Muscle of back (tissue), 3 donors: ENCODE measurements at regions not wholly inside any gene's neighbourhood (a gene's known extent, or its start where the extent isn't known, plus 50 kb on each side); places are given as distances from the start of the nearest gene placed in this dataset.
"Not testable (repeated sequence)": the region's sequence is repeated elsewhere in the genome, so short reads cannot be mapped to it uniquely, and the experiment has no call there.

Experiments
- DNase-seq, 3 donors: peaks; one replicate each; pipeline versions ENCODE4 v3.0.0 to v3.0.0-alpha.2; 2013

DNA sequence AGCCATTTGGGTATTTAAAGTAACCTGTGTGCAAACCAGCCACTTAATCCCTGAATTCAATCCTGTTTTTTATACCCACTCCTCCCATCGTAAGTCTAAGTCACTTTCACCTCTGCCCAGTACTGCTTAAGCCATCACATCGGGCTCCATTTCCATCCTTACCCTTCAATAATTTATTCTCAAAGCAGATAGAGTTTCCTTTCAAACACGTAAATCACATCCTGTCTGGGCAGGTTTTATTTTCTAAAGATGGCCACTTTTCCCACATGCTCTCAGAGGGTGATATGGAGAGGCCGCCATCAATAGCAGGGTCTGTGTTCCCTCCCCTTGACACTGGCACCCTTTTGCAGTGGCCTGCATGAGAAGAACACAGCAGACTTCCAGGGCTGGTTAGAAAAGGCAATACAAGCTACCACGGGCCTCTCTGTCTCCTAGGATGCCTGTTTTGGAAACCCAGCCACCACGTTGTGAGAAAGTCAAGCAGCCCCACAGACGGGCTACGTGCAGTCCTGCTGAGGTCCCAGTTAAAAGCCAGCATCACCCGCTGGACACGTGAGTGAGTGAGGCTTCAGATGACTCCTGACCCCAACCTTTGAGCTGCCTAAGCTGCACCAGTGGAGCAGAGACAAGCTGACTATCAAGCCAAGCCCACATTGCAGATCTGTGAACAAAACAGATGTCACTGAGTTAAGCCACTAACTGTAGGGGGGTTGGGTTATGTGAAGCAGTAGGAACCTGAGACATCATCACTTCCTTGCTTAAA lies 241.8 kb upstream of the SLCO3A1 start:
- no peak for DNase-seq

DNA sequence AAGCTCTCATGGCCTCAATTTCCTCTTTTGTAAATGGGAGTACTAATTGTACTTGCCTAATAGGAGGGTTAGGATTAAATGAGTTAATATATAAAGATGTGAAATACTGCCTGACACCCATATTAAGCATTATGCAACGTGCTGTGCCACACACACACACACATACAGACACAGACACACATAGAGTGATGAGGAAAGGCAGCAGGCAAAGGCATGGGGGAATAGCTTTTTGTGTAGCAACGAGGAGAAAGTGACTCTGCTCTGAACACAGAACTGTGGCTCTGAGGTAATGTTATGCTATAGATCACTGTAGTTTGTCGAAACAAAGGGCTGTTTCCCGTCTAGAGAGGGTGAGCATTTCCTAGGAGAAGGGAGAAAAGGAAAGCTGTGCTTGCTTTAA lies 233.3 kb upstream of the SLCO3A1 start:
- DNase-seq, result no peak

DNA sequence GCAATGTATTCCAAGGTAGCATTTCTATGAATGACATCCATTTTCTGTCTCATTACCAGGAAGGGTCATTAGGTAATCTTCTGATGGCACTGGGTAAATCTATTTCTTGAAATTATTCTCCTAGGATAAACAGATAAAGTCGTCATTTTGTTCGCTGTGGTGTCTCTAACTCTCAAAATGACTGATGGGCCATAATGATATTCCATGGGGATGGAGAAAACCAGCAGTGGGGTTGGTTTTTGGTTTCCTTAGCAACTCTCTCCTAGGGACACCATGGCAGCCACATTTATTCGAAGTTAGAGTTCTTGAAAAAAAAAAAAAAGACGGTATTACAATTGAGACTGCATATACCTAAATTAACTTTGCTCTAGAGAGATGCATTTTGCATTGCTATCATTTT lies 231.3 kb upstream of the SLCO3A1 start:
- no peak for DNase-seq

DNA sequence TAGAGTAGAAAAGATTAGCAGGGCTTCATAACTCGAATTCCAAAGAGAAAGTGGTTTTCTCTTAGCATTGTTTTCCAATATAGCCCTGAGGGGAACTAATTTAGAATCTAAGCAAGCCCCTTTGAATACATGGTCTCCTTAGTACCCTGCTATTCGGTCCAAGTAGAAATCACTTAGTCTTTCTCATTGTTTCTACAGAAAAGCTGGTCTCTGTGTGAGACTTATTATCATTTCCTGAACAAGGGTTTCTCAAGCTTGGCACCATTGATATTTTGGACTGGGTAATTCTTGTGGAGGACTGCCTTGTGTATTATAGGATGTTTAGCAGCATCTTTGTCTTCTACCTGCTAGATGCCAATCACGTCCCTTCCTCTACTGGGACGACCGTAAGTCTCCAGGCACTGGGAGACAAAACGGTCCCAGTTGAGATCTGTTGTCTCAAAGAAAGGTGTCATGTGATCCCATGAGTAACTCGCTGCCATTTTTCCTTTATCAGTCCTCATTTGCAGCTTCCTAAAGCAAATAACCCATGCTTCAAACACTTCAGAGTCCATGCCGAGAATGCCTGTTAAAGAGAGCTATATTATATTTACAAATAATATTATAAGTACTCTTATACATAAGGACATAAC lies 230.7 kb upstream of the SLCO3A1 start:
- DNase-seq, result no peak

DNA sequence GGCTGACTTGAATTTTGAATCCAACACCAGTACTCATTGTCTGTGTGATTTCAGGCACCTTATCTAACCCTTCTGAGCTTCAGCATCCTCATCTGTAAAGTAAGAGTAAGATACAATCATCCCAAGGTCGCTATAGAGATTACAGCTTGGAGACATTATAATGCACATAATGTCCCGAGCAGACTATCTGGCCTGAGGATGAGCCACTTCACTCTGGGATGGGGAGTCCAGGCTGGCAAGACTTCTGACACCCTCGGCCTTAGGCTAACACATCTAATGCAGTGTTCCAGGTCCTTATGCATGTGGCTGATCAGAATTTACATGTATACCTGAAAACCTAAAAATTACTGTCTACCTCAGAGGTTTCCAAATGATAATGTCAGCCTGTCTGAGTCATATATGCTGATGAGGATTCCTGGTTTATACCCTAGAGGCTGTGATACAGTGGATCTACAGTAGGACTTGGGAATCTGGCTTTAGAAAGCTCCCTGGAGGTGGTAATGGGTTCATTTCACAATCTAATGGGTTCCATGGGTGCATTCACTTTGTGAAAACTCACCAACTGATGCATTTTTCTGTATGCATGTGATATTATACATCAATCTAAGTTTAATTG lies 229.0 kb upstream of the SLCO3A1 start:
- no peak for DNase-seq

DNA sequence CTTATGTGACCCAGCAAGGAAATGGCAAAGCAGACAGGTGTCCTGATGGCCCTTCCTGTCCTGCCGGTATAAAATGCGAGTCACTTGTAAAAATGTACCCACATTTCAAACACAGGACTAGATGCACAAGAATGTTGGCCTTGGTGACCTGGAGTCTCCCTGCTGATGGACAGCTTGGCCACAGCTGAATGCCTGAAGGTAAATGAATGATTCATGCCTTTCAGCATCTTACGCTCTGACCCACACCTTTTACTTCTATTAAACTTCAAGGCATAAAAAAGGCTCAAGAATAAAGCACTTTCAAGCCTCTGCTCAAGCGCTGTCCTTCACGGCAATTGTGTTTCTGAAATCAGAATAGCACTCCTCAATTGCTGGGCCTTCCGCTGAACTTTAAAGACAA lies 228.0 kb upstream of the SLCO3A1 start:
- no peak for DNase-seq

DNA sequence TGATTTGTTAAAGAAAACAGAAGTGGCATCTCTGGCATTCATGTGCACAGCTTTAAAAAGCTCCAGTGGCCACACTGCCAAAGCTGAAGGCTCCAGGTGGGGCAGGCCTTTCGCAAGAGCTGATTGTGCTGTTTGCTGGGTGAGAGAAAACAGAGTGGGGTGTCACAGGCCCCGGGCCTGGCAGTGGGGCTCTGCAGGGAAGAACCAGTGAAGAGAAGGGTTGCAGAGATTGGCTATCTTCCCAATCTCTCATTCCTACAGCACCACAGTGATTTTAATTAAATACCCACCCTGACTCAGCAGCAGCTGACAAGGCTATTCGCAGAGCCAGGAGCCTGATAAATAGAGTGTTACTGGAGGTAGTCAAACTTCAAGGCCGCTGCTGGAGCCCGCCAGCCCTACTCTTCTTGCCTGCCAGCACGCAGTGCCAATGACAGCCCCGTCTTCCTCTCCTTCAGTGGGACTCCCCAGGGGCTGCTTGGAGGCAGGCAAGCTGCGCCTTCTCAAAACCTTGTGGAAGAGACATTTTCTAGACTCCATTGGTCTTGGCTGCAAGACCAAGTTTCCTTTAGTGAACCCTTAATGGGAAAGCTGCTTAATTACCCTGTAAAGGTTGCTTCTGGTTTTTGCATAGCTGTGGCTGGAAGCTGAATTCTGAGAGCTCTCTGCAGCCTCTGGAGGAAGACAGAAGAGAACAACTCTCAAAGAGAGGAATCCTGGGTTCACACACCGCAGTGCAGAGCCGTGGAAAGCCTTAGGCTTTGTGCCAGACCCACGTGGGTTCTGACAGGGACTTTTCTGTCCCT lies 225.8 kb upstream of the SLCO3A1 start:
- DNase-seq, result peak in 2 of 3 donors; percentile 16 to 35

DNA sequence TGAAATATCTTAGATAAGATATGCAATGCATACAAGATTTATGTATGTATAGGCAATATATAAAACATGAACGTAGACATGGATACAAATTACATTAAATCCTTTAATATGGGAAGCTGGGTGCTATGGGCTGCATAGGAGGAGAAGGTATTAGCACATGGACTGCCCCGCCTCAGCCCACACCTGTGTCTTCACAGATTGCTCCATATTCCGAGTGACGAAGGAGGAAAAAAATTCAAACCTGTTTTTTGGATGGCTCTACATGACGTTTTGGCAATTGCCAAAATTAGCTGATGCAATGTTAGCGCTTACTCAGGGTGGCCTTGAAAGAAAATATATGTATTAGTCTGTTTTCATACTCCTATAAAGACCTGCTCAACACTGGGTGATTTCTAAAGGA lies 223.4 kb upstream of the SLCO3A1 start:
- DNase-seq, result no peak

DNA sequence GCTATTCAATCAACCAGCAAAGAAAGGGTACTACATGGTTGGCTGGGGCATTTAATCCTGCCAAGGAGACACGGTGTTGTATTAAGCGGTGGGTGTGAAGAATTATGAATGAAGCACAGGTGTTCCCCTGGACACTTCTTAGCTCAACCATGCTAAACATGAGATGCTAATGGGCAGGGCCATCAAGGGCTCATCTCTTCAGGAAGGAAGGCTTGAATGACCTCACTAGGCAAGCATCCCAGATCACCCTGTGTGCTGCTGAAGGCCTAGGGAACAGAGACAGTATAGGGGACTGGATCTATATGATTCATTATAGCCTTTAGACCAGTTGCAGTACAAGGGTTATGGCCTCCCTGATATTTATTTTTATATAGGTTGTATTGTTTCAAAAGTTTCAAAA lies 221.3 kb upstream of the SLCO3A1 start:
- no peak for DNase-seq

DNA sequence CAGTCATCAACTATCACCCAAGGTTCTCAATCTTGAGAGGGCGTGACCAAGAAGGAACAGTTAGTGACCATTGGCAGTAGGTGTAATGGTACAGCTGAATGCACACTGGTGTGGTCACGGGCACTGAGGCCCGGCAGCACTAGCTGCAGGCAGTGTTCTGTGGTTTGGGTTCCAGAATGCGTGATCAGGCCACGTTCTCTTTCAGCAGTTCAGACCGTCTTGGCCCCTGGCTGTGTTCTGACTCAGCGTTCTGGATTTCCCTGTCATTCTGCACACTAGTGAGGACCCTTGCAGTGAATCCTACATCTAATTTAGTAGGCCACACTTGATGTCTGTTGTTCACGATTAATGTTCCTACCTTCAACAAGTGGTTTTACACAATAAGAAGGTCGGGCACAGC lies 220.5 kb upstream of the SLCO3A1 start:
- DNase-seq, result peak in 1 of 3 donors; percentile 5

DNA sequence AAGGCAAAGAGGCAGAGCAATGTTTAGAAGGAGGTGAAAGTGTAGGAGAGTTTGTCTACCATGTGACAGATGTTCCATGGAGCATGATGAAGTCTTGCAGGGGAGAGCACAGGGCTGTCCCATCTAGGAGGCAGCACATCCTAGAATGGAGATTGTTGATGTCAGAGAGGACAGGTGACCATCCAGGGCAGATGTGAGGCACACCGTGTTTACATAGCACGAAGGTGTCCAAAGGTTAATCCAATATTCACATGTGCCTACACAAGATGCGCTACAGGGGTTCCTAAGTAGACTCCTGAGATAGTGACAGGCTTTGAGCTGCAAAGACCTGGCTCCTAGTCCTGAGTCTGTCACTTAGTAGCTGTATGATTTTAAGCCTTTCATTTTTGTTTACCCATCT lies 219.3 kb upstream of the SLCO3A1 start:
- no peak for DNase-seq

DNA sequence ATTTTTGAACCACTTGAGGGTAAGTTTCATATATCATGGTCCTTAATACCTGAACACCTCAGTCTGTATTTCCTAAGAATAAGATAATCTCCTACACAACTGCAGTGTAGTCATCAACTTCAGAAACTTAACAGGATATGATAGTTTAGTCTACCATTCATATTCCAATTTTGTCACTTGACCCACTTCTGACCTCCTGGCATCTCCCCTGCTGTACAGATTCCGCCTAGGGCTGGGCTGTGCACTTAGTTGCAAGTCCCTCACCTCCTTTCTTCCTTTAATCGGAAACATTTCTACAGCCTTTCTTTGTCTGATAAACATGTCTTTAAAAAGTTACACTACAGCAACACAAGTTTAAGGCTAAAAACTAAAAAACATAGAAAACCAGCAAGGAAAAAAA lies 218.4 kb upstream of the SLCO3A1 start:
- no peak for DNase-seq

DNA sequence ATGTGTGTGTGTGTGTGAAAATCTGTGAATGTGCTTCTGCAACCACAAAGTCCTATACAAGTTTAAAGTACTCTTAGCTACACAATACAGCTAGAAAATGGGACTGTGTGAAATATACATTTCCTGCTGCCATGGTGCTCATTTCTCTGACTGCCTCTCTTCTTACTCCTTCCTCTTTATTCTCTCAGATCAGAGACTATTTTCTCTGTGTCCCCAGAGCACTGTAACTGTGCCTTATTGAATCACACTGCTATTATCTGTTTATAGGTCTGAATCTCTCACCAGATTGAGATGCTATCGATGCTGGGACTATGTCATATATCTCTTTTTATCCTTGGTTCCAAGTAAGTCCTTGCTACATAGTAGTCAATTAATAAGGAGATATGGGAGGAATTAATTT lies 217.9 kb upstream of the SLCO3A1 start:
- DNase-seq, result no peak

DNA sequence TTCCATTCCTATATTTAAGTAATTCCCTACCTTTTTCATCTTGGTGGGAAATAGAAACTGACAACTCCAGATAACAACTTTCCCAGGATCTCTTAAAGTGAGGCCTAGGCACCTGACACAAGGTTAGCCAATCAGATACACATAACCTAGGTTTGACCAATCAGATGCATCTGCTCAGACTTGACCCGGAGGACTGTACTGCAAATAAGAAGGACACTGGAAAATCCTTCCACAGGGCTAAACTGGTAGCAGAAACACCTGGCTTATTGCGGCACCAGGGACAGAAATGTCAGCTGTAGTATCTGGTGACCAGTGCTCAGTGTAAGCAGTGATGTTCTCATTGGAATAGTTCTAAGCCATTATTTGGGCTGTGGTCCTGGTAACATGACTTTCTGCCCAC lies 204.5 kb upstream of the SLCO3A1 start:
- DNase-seq, result no peak

DNA sequence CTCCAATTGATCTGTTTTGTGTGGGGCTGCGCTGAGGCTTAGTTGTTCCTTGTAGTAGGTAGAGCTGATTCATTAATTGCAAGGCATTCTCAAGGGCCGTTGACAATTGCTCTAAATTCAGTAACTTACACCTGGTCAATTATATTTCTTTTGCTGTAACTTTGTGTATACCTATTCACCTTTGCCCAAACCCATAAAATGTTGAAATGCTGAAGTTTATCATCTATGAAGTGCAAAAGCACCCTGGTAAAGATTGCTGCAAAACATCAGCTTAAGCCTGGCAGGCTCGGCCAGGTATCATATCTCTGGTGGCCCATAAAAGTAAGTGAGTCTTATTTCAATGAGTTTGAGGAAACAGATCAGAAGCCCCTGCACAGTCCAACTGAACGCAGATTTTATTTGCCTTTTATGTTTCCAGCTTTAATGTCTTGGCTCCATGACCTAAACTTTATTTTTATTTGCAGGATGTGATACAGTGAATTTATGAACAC lies 203.6 kb upstream of the SLCO3A1 start:
- DNase-seq, result no peak

DNA sequence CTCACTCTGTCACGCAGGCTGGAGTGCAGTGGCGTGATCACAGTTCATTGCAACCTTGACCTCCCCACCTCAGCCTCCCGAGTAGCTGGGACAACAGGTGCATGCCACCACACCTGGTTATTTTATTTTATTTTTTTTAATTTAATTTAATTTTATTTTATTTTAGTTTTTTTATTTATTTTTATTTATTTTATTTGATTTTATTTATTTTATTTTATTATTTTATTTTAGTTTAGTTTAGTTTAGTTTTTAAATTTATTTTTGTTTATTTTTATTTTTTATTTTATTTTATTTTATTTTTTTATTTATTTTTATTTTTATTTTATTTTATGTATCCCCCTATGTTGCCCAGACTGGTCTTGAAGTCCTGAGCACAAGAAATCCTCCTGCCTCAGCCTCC lies 202.3 kb upstream of the SLCO3A1 start:
- no peak for DNase-seq

DNA sequence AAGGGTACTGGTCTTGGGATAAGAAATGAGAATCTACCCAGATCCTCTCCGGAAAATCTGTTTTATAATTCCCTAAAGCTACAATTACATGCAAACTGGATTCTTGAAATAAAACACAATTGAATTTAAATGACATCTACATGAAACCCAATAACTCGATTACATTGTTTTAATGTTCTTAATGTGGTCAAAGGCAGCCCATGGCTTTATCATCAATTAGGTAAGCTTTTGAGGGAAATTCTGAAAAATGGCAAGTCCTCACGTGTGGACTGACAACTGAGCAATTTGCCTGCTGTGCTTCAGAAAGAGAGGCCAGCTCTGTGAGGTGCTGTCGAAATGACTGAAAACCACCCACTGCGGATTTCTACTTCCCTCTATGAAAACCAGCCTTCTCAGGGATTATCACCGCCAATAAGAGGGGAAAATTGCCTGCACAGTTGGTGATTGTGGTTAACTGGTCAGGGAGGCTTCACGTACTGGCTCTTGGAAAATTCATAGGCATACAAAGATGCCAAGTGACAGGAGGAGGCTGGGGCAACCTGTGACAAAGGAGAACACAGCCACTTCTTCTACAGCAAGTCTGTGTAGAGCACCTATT lies 200.8 kb upstream of the SLCO3A1 start:
- no peak for DNase-seq

DNA sequence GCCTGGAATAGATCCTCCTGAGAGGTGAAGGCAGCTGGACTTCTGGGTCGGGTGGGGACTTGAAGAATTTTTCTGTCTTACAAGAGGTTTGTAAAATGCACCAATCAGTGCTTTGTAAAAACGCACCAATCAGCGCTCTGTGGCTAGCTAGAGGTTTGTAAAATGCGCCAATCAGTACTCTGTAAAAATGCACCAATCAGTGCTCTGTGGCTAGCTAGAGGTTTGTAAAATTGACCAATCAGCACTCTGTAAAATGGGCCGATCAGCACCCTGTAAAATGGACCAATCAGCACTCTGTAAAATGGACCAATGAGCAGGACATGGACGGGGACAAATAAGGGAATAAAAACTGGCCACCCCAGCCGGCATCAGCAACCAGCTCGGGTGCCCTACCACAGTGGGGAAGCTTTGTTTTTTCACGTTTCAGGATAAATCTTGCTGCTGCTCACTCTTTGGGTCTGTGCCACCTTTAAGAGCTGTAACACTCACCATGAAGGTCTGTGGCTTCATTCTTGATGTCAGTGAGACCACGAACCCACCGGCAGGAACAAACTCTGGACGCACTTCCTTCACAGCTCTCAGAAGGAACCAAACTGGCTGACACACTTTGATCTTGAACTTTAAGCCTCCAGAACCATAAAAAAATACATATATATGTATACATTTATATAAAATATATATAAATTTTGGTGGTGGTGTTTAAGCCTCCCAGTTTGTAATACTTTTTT lies 197.8 kb upstream of the SLCO3A1 start:
- not testable (repeated sequence) for DNase-seq

DNA sequence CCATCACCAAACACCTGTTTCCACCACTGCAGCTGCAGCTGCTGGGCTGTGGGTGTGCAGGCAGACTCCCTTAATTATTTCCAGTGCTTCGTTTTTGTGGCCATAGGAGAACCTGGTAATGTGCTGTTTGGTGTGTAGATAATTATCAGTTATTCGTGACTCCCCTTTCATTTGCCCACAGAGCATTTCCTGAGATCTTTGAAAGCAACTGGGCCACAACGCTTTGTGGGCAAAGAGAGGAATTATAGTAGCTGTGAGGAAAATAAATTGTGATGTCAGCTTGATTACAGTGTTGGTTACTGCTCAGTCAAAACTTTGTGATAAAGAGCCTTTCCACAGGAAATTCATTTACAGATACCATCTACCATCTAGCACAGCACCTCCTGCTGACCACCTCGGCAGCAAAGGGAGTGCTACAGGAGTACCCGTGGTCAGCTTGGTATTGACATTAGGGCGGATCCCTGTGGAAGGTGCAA lies 193.3 kb upstream of the SLCO3A1 start:
- DNase-seq, result no peak

DNA sequence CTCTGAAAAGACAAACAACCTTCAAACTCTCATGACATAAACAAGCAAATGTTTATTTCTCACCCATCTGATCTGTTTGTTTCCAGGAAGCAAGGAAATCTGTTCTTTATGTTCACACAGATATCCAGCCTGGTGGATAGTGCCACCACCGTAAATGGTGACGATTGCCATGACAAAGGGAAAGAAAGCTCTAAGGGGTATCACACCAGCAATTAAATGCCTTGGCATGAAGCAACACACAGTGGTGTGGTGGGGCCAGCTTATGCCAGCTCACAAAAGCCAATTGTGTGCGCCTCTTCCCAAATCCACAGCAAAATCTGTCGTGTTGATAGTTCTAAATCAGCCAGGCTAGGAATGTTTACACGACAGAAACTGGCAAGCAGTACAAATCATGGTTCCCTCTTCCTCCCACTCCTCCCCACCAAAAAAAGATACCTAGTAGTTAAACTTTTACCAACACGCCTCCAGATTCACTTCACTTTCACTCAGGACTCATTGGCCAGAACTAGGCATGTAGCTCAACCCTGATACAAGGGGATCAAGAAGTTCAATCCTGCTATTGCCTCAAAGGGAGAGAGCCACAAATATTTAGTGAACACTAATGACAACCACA lies 189.2 kb upstream of the SLCO3A1 start:
- no peak for DNase-seq

DNA sequence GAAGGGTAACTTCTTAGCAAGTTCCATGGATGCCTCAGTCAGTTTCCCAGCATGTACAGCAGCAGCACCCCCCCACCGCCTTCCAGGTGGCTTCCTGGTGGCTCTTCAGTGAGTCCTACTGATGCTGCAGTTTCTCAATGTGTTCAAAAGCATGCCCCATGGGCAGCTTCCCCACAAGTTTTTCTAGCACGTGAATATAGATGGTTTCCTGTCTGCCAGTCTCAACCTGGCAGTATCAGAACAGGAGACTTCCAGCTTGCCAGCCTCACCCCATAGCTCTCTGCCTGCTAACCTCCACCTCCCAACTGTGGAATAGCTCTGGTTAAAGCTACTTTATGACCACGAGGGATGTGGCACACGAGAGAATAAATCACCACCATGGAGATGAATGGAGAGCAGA lies 188.3 kb upstream of the SLCO3A1 start:
- DNase-seq, result no peak
